SW 1271 (cell line): ENCODE measurements at regions not wholly inside any gene's neighbourhood (a gene's known extent, or its start where the extent isn't known, plus 50 kb on each side); places are given as distances from the start of the nearest gene placed in this dataset.

Experiments
- DNase-seq, 2 experiments: peaks; one replicate each; lab custom pipeline; 2025; lab: John Stamatoyannopoulos, UW

DNA sequence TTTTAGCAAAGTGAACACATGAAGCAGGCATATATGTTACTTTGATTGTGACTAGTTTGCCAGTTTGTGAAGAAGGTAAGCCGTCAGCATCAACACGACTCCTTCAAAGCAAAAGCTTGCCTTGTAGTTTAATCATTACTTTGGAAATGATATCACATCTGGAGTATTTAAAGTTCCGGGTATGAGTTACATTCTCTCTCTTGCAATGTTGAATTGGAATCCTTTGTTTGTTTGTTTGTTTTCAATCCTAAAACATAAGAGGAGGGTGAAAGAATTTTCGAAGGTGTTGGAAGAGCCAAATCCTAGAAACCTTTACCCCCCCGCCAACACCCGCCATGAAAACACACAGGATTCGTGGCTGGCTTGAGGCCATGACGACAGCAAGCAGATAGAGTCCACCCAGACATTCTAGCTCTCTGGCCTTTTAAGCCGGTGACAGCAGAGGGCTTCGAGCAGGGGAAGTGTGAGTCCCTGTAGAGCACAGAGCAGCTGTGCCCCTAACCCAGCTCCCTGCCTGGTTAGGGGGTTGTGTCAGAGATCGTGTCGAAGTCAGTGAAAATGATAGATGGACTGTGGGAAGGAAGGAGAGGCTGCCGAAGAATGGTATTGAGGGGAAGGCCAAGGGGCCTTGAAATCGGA lies 103.8 kb upstream of the SMIM21 start:
- DNase-seq, result no peak

DNA sequence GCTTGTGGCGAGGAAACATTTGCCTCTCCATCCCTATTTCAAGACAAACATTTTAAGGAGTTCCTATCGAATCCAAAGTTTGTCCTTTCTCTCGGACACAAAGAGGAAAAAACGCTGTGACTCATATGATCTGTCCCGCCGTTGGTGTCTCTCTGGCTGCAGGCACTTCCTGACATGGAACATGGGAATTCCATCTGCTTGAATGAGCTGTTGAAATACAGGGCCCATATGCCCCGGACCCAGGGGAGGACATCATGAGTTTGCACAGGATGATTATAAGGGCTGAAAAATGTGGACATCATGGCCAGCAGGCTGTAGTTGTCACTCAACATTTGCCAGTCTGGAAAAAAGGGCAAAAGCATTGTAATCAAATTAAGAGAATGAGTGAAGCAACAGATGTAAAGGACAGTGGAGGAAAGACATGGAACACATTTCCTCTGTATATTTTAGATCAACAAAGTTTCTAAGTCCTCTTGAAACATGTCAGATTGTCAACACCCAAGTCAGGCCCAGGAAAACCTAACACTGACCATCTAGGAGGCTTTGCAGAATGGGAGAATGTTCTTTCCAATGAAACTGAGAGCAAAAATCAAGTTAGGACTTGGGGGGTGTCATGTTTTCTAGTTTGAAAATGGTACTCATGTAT lies 103.2 kb upstream of the SMIM21 start:
- no peak for DNase-seq

DNA sequence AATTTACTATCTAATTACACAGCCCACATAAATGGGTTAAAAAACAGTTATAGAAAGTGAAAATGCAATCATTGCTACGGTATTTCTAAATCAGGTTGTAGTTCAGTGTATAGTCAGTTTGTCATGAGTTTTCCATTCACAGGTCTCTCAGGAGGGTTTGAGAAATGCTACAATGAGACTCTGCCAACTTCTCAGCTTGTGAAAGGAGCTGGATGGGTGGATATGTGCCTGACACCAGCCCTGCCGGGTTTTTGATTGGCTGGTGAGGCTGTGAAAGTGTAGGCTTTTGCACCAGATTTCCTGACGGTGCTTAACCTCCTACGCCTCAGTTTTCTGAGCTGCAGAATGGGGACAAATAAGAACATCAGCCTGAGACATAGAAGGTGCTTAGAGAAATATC lies 102.6 kb upstream of the SMIM21 start:
- no peak for DNase-seq

- DNase-seq, result no peak
Observed at GRCh38 chr18:75529394-75529793, 101.9 kb upstream of the SMIM21 start.

DNA sequence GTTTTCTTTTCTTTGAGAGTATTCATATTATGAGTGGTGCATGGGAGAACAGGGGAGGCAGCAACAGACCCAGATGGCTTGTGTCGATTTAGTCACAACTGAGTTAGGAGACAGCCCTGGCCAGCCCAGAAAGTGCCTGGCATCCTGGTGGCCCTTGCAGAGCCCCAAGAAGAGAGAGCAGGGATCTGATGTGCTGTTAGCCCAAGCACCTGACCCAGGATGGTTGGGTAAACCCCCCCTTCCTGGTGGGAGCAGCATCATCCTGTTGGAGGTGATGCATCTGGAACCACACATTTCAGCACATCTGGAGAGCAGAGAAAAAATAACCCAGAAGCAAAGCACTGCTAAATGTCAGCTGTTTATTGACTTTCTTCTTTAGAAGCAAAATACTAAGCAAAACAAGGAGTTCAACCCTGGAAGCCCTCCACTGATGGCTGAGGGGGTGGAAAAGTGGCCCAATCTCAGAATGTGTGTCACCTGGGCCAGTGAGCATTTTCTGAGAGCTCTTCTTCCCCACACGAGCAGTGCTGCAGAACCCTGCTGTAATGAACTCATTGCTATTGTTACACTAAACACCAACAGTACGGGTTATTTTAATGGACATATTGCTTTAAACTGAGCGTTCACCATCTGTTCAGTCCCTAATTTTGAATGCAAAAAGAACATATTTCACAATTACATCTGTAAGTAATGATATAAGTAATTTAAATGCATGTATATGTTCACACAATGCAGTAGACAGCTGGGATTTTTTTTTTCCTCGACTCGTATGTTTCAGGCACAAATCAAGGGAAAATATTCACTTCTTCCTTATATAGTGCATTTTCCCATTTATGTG lies 100.6 kb upstream of the SMIM21 start:
- no peak for DNase-seq

GRCh38 chr18:75526038-75526437 lies 98.5 kb upstream of the SMIM21 start:
- DNase-seq, result no peak

- DNase-seq, result no peak
Observed at GRCh38 chr18:75525331-75525730, 97.8 kb upstream of the SMIM21 start.

GRCh38 chr18:75524841-75525240 lies 97.3 kb upstream of the SMIM21 start:
- no peak for DNase-seq

- DNase-seq, result no peak
Observed at GRCh38 chr18:75524181-75524580, 96.7 kb upstream of the SMIM21 start.

DNA sequence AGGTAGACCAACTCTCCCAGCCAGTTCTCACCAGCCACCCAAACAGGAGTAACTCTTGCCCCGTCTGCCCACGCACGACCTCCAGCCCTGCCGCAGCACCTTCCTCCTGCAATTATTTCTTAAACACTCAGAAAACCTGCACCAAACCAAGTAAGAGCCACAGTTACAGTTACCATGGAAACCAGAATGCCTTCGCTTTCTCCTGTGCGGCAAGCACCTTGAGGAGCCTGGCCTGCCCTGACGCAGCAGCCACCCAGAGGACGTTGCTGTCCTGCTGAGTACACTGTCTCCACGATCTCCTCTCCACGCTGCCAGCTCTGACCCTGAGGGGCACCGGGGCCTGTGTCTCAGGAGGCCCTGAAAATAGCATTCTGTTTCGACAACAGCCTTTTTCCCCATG lies 94.3 kb upstream of the SMIM21 start:
- DNase-seq, result no peak

- no peak for DNase-seq
Observed at GRCh38 chr18:75518007-75518406, 90.5 kb upstream of the SMIM21 start.

DNA sequence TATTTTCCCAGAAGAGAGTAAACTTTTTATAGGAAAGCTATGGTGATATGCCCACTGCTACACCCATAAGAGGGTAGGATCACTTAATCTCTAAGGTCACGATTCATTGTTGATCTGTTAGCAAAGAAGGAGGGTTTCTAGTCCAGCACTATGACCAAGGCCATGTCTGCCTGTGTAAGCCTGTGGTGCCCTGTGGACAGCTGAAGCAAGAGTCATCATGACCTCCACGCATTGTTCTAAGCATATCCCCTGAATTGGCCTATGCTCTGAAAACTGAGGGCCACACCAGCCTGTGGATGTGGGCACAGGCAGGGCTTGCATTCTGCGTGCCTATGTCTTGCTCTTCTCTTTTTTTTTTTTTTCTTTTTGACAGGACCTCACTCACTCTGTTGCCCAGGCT lies 89.8 kb upstream of the SMIM21 start:
- DNase-seq, result no peak

DNA sequence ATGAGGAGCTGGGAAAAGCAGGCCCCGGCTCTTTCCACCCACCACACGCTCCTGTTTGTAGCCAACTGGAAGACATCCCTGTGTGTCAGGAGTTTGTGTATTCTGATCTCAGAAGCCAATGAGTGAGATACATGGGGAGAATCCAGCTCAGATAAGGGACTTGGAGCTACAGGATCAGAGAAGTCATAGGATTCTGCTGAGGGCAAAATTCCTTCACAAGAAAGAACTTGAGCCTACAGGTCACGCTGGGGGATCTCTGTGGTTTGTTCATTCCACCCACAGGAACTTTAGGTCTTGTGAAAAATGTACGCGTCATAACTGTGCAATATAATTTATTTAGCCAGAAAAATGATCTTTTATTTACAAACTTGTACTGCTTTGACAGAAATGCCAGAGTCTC lies 80.1 kb upstream of the SMIM21 start:
- DNase-seq, result no peak

DNA sequence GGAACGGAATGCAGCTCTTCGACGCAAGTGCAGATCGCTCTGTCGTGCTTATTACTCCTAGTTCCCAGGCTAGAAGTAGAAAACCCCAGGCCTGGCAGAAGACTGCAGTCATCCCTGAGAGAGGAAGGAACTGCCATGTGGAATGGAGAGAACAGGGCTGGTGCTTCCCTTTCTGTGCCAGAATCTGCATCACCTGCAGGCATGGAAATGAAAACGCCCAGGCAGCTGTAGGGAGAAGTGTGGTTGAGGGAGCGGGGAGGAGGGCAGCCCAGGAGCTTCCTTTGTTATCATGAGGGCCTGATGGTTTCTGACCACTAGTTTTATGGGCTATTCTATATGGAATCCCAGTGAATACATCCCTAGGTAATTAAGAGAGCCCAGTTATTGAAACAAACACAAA lies 79.4 kb upstream of the SMIM21 start:
- no peak for DNase-seq

DNA sequence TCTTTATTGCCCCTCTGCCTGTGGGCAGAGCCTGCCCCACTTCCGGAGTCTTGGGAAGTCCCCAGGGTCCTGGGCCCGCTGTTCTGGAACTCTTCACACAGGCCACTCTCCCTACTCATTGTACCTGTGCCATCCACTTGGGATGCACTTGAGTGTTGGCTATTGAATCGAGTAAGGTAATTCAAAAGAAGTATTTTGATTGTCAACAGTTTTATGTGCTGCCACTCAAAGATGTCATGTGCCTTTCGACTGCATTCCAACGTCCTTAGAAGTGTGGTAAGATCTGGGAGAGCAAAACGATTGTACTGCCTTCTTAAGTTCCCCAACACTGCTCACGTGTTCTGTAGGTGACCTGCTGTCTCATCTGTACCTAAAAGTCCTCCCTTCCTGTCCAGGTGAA lies 77.0 kb upstream of the SMIM21 start:
- DNase-seq, result no peak

DNA sequence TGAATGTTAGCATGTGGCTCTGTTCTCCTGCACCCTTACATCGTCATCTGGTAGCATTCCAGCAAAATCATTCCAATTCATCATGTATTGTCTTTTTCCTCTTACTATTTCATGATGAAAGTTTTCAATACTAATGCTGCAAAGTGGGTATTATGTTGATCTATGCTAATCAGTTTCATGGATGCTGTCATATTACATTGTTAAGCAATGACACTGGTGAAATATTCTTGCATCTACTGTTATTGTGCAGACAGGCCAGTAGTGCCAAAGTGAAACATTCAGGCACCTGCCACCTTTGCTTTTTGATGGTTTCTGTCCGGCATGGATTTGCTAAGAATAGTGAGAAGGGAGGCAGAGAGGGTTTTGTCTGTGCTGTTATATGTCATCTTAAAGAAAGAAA lies 76.1 kb upstream of the SMIM21 start:
- DNase-seq, result no peak

DNA sequence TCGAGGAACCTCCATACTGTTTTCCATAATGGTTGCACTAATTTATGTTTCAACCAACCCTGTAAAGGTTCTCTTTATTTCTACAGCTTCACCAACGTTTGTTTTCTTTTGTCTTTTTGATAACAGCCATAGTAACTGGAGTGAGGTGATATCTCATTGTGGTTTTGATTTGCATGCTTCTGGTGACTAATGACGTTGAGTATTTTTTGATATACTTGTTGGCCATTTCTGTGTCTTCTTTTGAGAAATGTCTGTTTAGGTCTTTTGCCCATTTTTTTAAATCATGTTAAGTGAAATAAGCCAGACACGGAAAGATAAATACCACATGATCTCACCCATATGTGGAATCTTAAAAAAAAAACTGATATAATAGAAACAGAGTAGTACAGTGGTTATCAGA lies 74.8 kb upstream of the SMIM21 start:
- no peak for DNase-seq

GRCh38 chr18:75500545-75500944 lies 73.0 kb upstream of the SMIM21 start:
- no peak for DNase-seq

DNA sequence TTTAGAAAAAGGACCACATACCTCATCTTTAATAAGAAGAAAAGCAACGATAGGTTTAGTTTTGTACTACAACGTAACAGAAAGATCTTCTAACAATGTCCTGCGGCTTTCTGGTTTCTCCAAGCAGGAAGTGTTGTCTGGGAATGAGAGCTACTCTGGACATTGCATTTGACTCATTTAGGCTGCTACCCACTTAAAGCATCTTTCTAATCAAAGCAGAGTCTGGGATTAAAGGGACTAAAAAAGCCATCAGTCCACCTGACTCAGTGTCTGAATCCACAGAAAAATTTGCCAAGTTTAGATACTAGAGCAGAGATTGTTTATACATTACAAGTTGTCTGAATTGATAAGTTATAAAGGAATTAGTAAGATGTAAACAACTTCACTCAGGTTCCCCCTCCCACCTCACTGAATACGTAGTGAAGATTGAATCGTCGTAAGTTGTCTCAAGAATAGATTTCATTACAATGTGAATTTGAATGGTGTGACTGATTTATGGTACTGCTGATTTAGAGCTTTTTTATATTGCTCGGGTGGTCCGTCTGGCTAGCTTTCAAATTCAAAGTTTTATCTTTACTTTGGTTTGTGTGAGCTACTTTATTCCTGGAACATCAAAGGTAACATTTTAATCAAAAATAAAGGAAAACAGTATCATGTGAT lies 70.2 kb upstream of the SMIM21 start:
- no peak for DNase-seq

- no peak for DNase-seq
Observed at GRCh38 chr18:75496151-75496550, 68.6 kb upstream of the SMIM21 start.

DNA sequence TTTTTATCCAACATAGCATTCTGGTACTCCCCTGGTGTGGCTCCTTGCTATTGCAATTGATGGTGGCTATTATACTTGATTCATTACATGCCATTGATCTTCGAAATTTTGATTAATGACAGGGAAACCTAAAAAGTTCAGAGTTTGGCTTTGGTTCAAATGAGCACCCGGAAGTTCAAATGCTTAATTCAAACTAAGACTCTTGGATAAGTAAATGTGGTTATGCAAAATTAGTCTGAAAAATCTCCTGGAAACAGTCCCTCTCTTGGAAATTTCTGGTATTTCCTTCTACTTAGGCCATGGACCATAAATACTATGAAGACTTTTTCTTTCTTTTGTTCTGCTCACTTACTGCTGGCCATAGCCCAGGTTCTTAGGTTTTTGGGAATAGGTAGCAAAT lies 65.3 kb upstream of the SMIM21 start:
- no peak for DNase-seq

- no peak for DNase-seq
Observed at GRCh38 chr18:75491361-75491760, 63.9 kb upstream of the SMIM21 start.
